ENCODE measurements at regions not wholly inside any gene's neighbourhood (a gene's known extent, or its start where the extent isn't known, plus 50 kb on each side); places are given as distances from the start of the nearest gene placed in this dataset.

GRCh38 chr1:55321942-55322341, 106.8 kb upstream of the USP24 start:
- H3K4me1 Mint-ChIP-seq (ENCODE audit: low read depth, unreplicated experiment), result no peaks in the 10 kb centered on the region
- H3K4me3 Mint-ChIP-seq (ENCODE audit: unreplicated experiment), result no peak overlapping the region
- TF ChIP-seq, protein P1, sequence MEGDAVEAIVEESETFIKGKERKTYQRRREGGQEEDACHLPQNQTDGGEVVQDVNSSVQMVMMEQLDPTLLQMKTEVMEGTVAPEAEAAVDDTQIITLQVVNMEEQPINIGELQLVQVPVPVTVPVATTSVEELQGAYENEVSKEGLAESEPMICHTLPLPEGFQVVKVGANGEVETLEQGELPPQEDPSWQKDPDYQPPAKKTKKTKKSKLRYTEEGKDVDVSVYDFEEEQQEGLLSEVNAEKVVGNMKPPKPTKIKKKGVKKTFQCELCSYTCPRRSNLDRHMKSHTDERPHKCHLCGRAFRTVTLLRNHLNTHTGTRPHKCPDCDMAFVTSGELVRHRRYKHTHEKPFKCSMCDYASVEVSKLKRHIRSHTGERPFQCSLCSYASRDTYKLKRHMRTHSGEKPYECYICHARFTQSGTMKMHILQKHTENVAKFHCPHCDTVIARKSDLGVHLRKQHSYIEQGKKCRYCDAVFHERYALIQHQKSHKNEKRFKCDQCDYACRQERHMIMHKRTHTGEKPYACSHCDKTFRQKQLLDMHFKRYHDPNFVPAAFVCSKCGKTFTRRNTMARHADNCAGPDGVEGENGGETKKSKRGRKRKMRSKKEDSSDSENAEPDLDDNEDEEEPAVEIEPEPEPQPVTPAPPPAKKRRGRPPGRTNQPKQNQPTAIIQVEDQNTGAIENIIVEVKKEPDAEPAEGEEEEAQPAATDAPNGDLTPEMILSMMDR (IDR thresholded peaks at IDR 0.05; ENCODE audit: partially characterized antibody, unreplicated experiment), result no peak
- H3K36me3 Mint-ChIP-seq (ENCODE audit: unreplicated experiment), result no peaks in the 10 kb centered on the region
- DNase-seq, result no peak
- peaks cover 2% of the 10 kb centered on the region for H3K9me3 Mint-ChIP-seq (ENCODE audit: unreplicated experiment)
- H3K27ac Mint-ChIP-seq (ENCODE audit: unreplicated experiment), result no peak overlapping the region
- H3K27me3 Mint-ChIP-seq (ENCODE audit: unreplicated experiment), result peaks cover 2% of the 10 kb centered on the region

DNA sequence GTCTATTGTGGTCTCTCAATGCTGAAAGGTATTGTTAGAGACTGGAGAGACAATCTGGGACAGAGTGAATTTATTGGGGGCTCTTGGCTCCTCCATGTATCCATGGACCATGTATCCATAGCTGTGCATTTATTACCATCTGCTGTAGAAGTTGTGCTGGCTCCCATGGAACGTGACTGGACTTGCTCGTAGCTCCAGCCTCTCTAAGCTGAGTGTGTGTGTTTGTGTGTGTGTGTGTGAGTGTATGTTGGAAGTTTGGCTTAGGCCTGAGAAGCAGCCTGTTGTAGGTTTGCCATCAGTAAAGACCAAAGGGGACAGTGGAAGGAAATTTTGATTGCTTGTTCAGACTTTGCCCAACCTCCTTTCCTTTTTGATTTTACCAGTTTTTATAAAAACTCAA, 105.7 kb upstream of the USP24 start:
- DNase-seq, result no peak
- Mint-ChIP-seq H3K27ac (ENCODE audit: unreplicated experiment) (no peak overlapping the region), H3K4me3 (ENCODE audit: unreplicated experiment) (no peak overlapping the region)

GRCh38 chr1:55318116-55318817, 103.1 kb upstream of the USP24 start:
- Mint-ChIP-seq H3K9me3 (ENCODE audit: unreplicated experiment) (peaks cover 2% of the 10 kb centered on the region), H3K36me3 (ENCODE audit: unreplicated experiment) (no peaks in the 10 kb centered on the region), H3K27ac (ENCODE audit: unreplicated experiment) (no peak overlapping the region), H3K27me3 (ENCODE audit: unreplicated experiment) (no peaks in the 10 kb centered on the region), H3K4me1 (ENCODE audit: low read depth, unreplicated experiment) (no peaks in the 10 kb centered on the region), H3K4me3 (ENCODE audit: unreplicated experiment) (no peak overlapping the region)
- DNase-seq, result no peak
- TF ChIP-seq, protein P1 (IDR thresholded peaks at IDR 0.05; ENCODE audit: partially characterized antibody, unreplicated experiment), result no peak

More for the DNA sequence above, 105.7 kb upstream of the USP24 start:
- peaks cover 2% of the 10 kb centered on the region for H3K9me3 Mint-ChIP-seq (ENCODE audit: unreplicated experiment)
- H3K36me3 Mint-ChIP-seq (ENCODE audit: unreplicated experiment), result no peaks in the 10 kb centered on the region
- H3K27me3 Mint-ChIP-seq (ENCODE audit: unreplicated experiment), result no peaks in the 10 kb centered on the region
- no peaks in the 10 kb centered on the region for H3K4me1 Mint-ChIP-seq (ENCODE audit: low read depth, unreplicated experiment)
- TF ChIP-seq, protein P1 (IDR thresholded peaks at IDR 0.05; ENCODE audit: partially characterized antibody, unreplicated experiment), result no peak

DNA sequence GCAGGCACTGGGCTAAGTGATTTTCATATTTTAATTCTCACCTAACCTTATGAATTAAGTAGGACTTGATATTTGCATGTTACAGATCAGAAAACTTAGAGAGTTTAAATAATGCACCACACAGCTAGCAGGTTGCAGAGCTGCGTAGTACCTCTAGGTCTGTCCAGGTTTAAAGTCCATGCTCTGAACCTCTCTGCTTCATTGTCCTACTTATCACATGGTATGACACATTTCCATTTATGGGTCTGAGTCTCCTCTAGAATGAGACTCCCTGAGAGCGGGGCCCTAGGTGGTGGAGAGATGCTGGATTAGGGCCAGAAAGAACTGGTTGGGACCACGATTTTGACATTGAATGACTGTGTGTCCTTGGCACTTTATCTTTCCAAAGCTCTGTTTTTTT, 102.5 kb upstream of the USP24 start:
- Mint-ChIP-seq H3K4me1 (ENCODE audit: low read depth, unreplicated experiment) (no peaks in the 10 kb centered on the region), H3K27me3 (ENCODE audit: unreplicated experiment) (no peaks in the 10 kb centered on the region), H3K27ac (ENCODE audit: unreplicated experiment) (no peak overlapping the region), H3K4me3 (ENCODE audit: unreplicated experiment) (no peak overlapping the region), H3K36me3 (ENCODE audit: unreplicated experiment) (no peaks in the 10 kb centered on the region), H3K9me3 (ENCODE audit: unreplicated experiment) (peaks cover 2% of the 10 kb centered on the region)
- TF ChIP-seq, protein P1 (IDR thresholded peaks at IDR 0.05; ENCODE audit: partially characterized antibody, unreplicated experiment), result no peak
- DNase-seq, result no peak

DNA sequence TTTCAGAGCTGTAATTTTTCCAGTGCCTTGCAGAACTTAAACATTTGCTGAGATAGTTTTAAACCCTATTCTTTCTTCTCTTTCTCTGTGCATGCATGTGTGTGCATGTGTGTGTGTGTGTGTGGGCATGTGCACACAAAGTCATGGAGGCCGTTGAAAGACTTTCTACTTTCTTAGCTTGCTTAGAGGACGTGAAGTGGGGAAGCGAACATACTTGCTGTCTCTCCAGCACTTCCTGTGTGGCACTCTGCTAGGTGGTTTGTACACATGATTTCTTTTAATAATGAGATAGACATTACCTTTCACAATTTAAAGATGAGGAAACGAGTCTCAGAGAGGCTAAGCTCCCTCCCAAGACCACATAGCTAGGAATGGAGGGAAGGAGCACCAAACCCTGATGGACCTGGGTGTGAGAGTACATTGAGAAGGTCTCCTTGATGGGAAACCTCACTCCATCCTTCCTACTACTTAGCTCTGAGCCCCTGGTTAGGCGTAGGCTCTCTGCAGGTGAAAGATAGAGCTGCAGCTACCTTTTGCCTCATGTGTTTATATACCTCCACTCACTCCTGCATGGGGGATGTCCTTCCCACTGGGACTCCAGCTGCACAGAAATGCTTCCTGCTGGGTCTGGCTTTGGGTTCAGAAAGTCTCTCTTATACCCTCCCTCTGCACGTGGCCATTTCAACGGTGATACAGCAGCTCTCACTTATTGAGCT, 101.9 kb upstream of the USP24 start:
- Mint-ChIP-seq H3K27me3 (ENCODE audit: unreplicated experiment) (no peaks in the 10 kb centered on the region), H3K4me1 (ENCODE audit: low read depth, unreplicated experiment) (no peaks in the 10 kb centered on the region), H3K4me3 (ENCODE audit: unreplicated experiment) (no peak overlapping the region), H3K36me3 (ENCODE audit: unreplicated experiment) (no peaks in the 10 kb centered on the region), H3K9me3 (ENCODE audit: unreplicated experiment) (peaks cover 2% of the 10 kb centered on the region), H3K27ac (ENCODE audit: unreplicated experiment) (no peak overlapping the region)
- TF ChIP-seq, protein P1 (IDR thresholded peaks at IDR 0.05; ENCODE audit: partially characterized antibody, unreplicated experiment), result no peak
- DNase-seq, result no peak

Measured in glutamatergic neuron (in vitro differentiated cells).